ENCODE measurements at regions not wholly inside any gene's neighbourhood (a gene's known extent, or its start where the extent isn't known, plus 50 kb on each side); places are given as distances from the start of the nearest gene placed in this dataset.

DNA sequence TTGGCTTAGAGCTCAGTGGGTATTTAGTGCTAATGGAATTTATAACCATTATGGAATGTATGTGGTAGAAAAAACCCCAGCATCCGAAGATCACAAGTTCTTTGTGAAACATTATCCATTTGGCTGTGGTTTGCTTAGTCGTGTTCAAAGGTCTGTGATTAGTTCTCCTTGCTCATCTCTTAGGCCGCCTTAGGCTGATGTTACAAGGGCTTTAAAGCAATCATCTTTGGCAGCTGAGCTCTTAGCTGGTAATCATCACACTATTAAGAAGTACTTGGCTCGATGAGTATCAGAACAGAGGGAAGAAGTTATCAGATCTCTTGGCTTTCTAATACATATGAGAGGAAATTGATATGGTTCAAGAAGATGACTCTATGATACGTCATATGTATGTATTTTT is 124.1 kb upstream of the E2F7 start:
- TF ChIP-seq GATA3 (IDR thresholded peaks at IDR 0.05; ENCODE audit: borderline replicate concordance), result no peak
- TF ChIP-seq, protein P1, sequence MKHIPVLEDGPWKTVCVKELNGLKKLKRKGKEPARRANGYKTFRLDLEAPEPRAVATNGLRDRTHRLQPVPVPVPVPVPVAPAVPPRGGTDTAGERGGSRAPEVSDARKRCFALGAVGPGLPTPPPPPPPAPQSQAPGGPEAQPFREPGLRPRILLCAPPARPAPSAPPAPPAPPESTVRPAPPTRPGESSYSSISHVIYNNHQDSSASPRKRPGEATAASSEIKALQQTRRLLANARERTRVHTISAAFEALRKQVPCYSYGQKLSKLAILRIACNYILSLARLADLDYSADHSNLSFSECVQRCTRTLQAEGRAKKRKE (CRISPR knock-in tag; IDR thresholded peaks at IDR 0.05; ENCODE audit: low read depth), result no peak
- TF ChIP-seq ZSCAN20 (CRISPR knock-in tag; IDR thresholded peaks at IDR 0.05), result no peak
- TF ChIP-seq, protein P2, sequence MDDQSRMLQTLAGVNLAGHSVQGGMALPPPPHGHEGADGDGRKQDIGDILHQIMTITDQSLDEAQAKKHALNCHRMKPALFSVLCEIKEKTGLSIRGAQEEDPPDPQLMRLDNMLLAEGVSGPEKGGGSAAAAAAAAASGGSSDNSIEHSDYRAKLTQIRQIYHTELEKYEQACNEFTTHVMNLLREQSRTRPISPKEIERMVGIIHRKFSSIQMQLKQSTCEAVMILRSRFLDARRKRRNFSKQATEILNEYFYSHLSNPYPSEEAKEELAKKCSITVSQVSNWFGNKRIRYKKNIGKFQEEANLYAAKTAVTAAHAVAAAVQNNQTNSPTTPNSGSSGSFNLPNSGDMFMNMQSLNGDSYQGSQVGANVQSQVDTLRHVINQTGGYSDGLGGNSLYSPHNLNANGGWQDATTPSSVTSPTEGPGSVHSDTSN (IDR thresholded peaks at IDR 0.05), result no peak
- no peak for TF ChIP-seq NR3C1 (IDR thresholded peaks at IDR 0.05)
- no peak for TF ChIP-seq EP300 (IDR thresholded peaks at IDR 0.05)
- no peak for TF ChIP-seq HOXB13 (CRISPR knock-in tag; IDR thresholded peaks at IDR 0.05; ENCODE audit: low read depth)
- no peak for TF ChIP-seq RAD21 (conservative IDR thresholded peaks at IDR 0.05 in 1 of 2, IDR thresholded peaks at IDR 0.05 in 1 of 2)
- TF ChIP-seq CHD2 (IDR thresholded peaks at IDR 0.05; ENCODE audit: low read length, partially characterized antibody), result no peak
- TF ChIP-seq RFX5 (IDR thresholded peaks at IDR 0.05), result no peak
- TF ChIP-seq BHLHE40 (IDR thresholded peaks at IDR 0.05; ENCODE audit: low read depth, low read length), result no peak
- no peak for TF ChIP-seq JUN (IDR thresholded peaks at IDR 0.05)
- no peak for TF ChIP-seq EHF (CRISPR knock-in tag; IDR thresholded peaks at IDR 0.05)
- no peak for TF ChIP-seq NPAS2 (CRISPR knock-in tag; IDR thresholded peaks at IDR 0.05; ENCODE audit: borderline replicate concordance)
- TF ChIP-seq FOXS1 (CRISPR knock-in tag; IDR thresholded peaks at IDR 0.05), result no peak
- H3K4me3 ChIP-seq, result no peak overlapping the region
- 3% methylated on average over 5 of the region's 5 CpGs for WGBS (ENCODE audit: missing lambda C conversion rate)
- H3K4me2 ChIP-seq, result no peak overlapping the region
- H3K4me1 ChIP-seq, result no peaks in the 10 kb centered on the region
- ATAC-seq (no peak), FAIRE-seq (no peak), DNase-seq (ENCODE audit: low read depth in 1 of 2, low spot score in 1 of 2) (no peak)
- no peak overlapping the region for H3K27ac ChIP-seq
- H3K9me3 ChIP-seq, result no peaks in the 10 kb centered on the region
- CTCF ChIA-PET, result no interaction called here
- POLR2A ChIA-PET, result no interaction called here

DNA sequence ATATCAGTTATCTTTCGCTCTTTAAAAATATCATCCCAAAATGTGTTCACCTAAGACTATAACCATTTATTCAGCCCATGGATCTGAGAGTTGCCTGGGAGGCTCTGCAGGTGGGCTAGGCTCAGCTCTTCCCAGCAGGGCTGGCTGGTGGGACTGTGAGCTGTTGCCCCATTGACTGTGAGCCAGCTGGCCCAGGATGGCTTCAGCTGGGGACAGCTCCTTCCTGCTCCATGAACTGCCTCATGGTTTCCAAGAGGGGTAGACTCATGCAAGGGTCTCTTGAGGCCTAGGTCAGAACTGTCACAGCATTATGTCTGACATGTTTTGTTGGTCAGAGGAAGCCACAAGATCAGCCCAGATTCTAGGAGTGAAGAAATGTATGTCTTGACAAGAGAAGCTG is 114.1 kb upstream of the E2F7 start:
- no peak for ATAC-seq
- TF ChIP-seq ZSCAN20 (CRISPR knock-in tag; IDR thresholded peaks at IDR 0.05) (no peak), ESRRA (IDR thresholded peaks at IDR 0.05; ENCODE audit: borderline replicate concordance, low read length) (no peak), HDAC2 (IDR thresholded peaks at IDR 0.05) (no peak), POLR2AphosphoS2 (conservative IDR thresholded peaks at IDR 0.05; ENCODE audit: low read length) (no peak), RCOR1 (IDR thresholded peaks at IDR 0.05; ENCODE audit: low read depth, low read length) (no peak), NR3C1 (IDR thresholded peaks at IDR 0.05) (no peak), HEYL (CRISPR knock-in tag; IDR thresholded peaks at IDR 0.05) (no peak), NFE2L2 (conservative IDR thresholded peaks at IDR 0.05; ENCODE audit: low read length) (no peak), KDM1A (IDR thresholded peaks at IDR 0.05; ENCODE audit: low read depth) (no peak), JUNB (IDR thresholded peaks at IDR 0.05) (no peak), FOSB (CRISPR knock-in tag; IDR thresholded peaks at IDR 0.05) (no peak), FOSL2 (IDR thresholded peaks at IDR 0.05) (no peak), FOSL2 (CRISPR knock-in tag; IDR thresholded peaks at IDR 0.05) (no peak), MYC (IDR thresholded peaks at IDR 0.05; ENCODE audit: borderline replicate concordance, low read length) (no peak), HOXB5 (CRISPR knock-in tag; IDR thresholded peaks at IDR 0.05) (no peak), ZC3H11A (IDR thresholded peaks at IDR 0.05) (no peak), JUN (IDR thresholded peaks at IDR 0.05) (no peak)
- TF ChIP-seq, protein P3, sequence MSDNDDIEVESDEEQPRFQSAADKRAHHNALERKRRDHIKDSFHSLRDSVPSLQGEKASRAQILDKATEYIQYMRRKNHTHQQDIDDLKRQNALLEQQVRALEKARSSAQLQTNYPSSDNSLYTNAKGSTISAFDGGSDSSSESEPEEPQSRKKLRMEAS (IDR thresholded peaks at IDR 0.05), result no peak
- TF ChIP-seq, protein P1 (CRISPR knock-in tag; IDR thresholded peaks at IDR 0.05; ENCODE audit: low read depth), result no peak
- TF ChIP-seq, protein P4, sequence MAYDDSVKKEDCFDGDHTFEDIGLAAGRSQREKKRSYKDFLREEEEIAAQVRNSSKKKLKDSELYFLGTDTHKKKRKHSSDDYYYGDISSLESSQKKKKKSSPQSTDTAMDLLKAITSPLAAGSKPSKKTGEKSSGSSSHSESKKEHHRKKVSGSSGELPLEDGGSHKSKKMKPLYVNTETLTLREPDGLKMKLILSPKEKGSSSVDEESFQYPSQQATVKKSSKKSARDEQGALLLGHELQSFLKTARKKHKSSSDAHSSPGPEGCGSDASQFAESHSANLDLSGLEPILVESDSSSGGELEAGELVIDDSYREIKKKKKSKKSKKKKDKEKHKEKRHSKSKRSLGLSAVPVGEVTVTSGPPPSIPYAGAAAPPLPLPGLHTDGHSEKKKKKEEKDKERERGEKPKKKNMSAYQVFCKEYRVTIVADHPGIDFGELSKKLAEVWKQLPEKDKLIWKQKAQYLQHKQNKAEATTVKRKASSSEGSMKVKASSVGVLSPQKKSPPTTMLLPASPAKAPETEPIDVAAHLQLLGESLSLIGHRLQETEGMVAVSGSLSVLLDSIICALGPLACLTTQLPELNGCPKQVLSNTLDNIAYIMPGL (CRISPR knock-in tag; IDR thresholded peaks at IDR 0.05; ENCODE audit: borderline replicate concordance), result no peak
- no peak overlapping the region for H3K4me3 ChIP-seq
- ChIA-PET CTCF (no interaction called here), POLR2A (no interaction called here)
- no peaks in the 10 kb centered on the region for H3K4me1 ChIP-seq
- no peak for FAIRE-seq
- H3K9me3 ChIP-seq, result no peaks in the 10 kb centered on the region
- H3K27ac ChIP-seq, result no peak overlapping the region
- no peak for DNase-seq (ENCODE audit: low read depth in 1 of 2, low spot score in 1 of 2)
- no peak overlapping the region for H3K4me2 ChIP-seq
- 89% methylated on average over 1 of the region's 1 CpG for WGBS (ENCODE audit: missing lambda C conversion rate)

All from A549 (cell line).